HG03095 (cell line): ENCODE measurements at regions not wholly inside any gene's neighbourhood (a gene's known extent, or its start where the extent isn't known, plus 50 kb on each side); places are given as distances from the start of the nearest gene placed in this dataset.

ENCODE experiments used
- ATAC-seq: cut with Tn5 transposase; IDR thresholded peaks from one replicate; pipeline ENCODE4 v1.9.1; 2021; ENCODE audit warnings: moderate library complexity; ENCODE audit not compliant: unreplicated experiment

DNA sequence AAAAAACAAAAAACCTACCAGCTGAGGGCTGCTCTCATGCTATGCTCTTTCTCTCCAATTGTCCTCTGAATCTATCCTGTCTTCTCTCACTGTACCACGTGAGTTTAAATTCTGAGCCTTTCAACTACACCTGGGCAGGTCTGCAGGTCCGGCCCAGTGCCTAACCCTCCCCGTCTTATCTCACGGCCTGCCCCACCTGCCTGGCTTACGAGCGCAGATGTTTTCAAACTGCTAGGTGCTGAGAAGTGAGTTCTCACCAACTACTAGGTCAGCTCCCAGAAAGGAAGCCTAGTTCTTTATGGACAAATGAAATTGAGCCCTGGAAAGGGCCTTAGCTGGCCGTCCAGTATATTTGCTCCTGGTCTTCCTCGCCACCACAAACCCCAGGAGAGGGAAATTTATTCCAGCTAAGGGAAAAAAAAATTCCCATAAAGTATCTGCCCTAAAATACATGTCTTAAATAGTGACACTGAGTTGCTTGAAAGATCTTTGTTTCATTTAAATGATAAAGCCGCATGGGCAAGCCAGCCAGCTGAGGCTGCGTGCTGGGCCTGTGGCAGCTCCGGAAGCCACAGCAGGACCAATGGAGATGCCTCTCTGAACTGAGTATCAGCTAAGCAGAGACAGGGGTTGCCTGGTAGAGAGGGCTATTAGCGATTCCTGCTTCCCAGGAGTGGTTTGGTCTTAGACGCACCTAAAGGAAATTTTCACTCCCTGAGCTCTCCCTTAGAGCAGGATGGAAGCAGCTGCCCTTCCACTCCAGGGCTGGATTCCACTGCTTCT, 92.5 kb upstream of the NCK2 start:
- no peak for ATAC-seq

DNA sequence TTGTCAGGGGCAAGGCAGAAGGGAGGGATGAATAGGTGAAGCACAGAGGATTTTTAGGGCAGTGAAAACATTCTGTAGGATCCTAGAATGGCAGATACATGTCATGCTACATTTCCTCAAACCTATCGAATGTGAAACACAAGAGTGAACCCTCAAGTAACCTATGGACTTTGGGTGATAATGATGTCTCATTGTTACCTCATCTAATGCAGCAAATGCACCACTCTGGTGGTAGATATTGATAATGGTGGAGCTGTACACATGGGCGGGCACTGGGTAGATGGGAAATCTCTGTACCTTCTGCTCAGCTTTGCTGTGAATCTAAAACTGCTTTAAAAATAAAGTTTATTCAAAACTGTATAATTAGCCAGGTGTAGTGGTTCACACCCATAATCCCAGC, 95.2 kb upstream of the NCK2 start:
- no peak for ATAC-seq

DNA sequence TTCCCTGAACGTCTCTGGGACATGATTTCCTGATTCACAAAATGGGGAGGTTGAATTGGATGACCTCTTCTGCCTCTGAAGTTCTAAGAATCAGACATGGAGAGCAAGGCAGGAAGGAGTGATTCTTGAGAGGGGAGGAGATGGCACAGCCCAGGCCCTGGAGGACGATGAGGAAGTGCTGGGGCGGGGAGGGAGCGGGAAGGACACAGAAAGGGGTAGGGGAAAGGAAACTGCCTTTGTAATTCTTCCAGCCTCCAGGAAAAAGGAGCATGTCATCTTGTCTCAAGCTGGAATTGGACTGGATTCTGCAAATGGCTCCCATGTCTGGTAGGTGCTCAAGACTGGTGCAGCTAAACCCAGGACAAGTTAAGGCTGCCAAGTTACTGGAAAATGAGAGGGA, 97.0 kb upstream of the NCK2 start:
- no peak for ATAC-seq

DNA sequence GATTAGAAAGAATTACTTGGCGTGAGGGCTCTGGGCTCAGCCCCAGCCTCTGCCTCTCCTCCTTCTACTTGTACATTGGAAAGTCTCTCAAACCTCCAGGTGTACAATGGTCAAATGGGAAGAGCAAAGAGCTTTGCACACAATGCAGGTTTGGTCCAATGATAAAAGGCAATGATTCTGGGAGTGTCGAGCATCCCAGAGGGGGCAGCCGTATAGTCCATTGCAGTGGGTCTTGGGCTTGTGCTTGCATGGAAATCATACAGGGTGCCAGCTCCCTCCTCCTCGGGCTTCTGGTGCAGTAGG, 98.0 kb upstream of the NCK2 start:
- no peak for ATAC-seq

DNA sequence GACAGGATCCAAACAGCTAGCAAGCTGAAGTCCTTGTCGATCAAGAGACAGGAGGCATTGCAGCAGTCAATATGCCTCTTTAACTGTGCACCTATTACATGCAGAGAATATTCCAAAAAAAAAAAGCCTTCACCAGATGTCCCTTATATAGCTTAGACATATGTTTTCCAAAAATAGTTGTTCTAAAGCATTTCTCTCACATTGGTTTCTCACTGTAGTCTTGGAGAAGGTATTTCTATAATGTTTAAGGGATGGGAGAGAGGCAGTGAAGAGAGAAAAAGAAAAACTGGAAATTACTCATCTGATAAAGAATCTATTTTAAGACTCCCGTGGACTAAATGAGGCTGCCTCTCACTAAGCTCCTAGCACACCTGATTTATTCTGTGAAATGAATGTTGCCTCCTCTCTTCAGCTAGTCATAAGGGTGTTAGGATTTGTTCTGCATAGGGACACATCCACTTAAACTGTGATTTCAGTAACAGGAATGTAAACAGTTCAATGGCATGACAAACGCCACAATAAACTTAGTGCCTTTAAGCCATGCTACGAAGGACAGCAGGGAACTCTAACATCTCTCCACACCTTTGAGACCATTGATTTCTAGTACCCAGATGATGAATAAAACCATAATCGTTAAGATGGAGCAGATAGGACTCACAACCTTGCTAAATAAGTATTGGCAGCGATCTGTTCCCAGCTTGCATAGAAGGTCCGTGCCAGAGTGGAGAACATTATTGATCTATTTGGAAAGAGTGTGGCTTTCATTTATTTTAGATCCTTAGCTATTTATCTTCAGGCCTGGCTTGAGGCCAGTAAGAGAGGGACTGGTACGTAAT, 98.6 kb upstream of the NCK2 start:
- no peak for ATAC-seq

DNA sequence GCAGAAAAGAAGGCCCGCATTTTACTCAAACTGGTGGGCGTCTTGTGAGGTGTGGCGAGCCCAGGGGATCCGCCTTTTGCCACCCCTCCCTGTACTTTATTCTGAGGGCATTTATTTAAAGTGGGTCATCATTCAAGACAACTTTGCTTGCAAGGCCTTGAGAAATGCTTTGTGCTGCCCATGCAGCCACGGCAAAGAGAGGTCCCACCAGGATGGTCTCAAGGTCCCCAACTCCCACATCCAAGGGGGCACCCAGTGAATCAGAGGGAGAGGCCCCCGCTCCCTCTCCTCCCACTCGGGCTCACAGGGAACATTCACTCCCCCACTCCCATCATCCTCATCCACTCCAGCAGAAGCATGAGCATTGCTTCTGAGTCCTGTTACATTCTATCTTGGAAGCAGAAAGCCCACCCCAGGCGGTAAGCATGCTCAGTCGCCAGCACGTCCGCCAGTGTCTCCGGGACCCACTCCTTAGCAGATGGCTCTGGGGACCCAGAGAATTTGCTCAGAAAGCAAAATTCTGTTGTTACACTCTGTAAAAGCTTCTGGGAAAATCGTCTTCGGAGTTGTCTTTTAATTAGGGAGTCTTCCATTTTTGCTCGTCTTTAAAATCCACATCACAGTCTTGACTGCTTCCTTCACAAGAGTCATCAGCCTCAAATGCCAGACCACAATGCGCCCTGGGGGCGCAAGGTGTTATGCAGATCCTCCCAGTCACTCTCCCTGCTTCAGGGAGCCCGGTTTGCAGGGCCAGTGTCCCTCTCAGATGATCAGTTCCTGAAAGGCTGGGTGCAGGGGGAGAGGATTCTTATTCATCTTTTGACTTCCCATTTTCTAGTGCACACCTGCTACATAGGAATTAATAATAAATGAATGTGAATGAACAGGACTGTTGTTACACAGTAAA, 99.4 kb upstream of the NCK2 start:
- no peak for ATAC-seq

DNA sequence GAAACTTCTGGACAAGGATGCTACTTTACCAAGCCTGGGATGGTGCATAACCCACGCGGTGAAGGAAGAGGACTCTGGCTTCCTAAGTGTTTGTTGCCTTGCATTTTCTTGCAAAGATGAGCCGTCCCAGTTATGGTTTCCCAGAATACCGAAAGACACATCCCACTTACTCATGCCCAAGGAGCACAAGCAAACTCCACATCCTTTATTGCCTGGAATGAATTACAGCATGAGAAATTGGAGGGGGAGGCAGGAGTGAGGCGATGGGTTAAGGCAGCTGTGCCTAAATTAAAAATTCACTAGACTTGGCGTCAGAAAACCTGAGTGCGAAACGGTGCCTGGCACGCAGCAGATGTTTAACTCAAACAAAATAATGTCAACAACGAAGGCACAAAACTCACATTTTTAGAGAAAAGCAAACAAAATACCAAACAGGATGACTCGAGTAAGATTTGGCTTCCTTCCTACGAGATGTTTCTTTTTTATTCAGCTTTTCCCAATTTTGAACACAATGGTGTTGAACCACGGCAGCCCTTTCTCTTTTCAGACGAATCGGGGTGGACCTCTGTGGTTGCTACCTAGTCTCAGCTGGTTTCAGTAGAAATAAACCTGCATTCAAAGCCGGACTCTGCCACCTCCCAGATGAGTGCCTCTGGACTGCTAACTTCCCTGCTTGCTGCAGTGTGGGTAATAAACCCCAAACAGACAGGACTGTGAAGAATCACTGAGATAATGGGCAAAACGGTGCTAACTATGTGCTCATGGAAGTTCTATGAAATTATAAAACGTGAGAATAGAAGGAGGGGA, 100.3 kb upstream of the NCK2 start:
- no peak for ATAC-seq

DNA sequence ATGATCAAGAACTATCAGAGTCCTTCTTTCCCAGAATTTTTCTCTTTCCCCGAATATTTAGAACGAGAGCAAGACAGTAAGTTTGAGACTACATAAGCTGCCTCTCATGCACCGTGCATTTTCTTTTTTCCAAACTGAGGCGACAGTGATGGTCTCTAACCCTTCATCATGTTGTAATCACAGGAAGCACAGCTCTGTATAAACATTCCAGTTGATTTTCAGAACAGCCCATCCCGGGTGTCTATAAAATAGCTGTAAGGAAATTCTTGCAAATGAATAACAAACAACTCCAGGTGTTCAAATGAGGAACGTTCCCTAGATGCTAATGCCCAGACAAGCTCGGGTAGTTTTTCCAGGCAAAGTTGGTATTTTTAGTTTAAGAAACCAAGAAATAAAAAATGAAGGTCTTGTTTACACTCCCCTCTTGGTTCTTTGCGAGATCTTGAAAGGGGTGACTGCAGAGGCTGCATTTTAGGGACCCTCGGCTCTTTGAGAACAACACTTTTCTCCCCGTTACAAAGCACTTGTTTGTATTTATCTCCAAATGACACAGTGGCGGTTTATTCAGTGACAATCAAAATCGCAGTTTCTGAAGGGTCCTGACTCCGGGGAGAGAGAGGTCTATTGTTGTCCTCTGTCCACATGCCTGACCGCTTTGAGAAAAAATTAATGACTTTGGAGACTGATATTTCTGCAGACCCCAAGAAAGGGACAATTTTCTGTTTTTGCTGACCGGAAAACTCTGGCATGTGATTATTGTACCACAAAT, 101.1 kb upstream of the NCK2 start:
- ATAC-seq = no peak

DNA sequence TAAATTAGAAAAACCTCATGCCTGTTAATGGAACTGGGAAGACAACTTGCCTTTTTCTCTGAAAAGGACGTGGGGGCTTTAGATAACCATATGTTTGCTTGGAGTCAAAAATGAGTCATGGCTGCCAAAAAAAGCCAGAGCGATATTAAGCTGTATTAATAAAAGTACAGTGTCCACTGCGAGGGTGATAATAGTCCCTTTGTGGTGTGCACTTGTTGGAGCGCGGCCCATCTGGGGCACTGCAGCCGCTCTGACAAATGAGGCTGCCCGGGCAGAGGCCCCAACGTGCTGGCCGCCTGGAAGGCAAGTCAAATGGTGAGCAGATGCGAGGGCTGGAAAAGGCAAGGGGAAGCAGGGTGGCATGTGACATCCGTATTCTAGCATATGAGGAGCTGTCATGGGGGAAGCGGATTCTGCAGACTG, 103.3 kb upstream of the NCK2 start:
- ATAC-seq = no peak

DNA sequence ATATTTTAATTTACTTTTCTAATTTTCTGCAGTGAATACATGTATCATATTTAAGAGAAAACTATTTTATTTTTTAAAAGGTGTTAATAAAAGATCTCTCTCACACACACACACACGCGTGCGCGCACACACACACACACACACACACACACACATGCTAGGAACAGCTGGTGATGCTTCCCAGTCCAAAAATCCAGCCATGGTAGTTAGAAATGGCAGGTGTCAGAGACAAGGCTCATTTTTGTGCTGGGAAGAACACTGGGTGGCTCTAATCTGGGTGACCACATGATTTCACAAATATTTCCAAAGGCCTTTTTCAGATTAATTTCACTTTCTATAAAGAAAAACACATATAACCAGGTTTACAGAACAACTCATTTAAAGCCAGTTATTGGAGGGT, 104.5 kb upstream of the NCK2 start:
- ATAC-seq = no peak

DNA sequence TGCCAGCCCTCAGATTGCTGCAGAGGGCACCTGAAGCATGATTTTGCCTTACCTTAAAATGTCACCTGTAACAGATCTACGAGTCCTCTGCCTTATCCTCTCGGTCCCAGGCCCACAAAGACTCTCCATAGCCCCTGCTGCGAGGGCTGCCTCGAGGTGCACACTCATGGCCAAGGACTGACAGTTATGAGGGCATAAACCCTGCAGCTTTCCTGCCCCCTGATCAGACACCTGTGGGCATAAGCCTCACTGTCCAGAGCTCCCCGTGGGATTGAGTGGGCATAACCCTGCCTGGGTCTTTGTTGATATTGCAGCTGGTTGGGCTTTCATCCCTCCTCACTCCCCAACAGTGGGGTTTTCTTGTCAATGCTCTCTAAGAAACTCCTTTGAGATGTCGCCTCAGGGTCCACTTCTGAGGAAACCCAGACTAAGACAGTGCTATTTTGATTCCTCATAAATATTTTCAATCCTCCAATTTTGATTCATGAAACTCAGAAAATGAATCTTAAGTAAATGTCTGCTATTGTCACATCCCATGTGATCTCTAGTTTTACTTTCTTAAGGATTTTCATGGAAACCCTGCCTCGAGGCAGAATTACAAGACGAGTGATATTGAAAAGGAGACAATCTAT, 108.5 kb upstream of the NCK2 start:
- ATAC-seq = no peak

DNA sequence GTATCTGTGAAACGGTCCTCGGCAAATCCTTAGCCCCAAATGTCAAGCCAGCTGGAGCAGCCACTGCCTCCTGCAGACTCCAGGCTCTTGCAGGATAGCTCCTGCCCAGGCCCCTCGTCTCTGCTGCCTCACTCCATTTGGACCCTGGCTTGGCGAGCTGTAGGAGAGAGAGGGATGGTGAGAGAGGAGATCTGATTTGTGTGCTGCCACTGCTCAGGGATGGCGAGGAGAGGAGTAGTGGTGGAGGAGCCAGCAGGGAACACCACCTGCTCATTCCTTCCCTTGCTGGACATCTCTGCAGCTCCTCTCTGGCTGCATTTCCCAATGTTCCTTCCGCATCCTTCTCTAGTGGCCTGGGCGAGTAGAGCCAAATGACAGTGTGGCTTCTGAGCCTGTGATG, 109.1 kb upstream of the NCK2 start:
- ATAC-seq = no peak

DNA sequence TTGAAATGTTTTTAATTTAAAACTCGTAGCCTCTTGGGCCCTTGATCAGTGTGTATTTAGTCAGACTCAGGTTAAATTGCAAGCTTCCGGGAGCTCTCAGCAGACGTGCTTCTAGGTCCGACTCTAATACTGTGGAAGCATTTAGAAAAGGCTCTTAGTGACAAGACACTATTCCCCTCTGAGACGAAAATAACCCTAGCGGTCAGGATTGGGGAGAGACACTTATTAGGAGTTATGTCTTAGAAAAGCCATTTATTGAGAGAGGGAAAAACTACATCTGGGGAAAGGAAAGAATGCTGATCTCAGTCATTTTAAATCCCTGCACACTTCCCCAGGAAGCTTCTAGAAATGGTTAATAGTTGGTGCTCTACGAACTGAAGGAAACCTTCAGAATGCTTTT, 110.5 kb upstream of the NCK2 start:
- no peak for ATAC-seq

DNA sequence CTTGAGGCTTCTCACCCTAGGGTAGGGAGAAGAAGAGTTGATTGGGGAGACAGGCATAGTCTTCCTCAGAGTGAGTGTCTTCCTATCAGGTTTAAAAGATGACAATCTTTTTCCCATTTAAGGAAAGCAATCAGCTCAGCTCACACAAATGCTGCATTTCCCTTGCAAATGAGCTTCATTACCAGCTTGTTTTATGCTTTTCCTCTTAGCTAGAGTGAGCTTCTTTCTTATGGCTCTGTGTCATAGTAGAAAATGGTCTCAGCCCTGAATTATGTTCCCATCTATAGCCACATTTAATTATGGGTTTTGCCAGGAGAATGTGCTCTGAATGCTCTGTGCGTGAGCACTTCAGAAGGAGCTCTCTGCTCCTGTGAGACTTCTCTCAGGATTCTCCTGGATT, 112.8 kb upstream of the NCK2 start:
- ATAC-seq = no peak

DNA sequence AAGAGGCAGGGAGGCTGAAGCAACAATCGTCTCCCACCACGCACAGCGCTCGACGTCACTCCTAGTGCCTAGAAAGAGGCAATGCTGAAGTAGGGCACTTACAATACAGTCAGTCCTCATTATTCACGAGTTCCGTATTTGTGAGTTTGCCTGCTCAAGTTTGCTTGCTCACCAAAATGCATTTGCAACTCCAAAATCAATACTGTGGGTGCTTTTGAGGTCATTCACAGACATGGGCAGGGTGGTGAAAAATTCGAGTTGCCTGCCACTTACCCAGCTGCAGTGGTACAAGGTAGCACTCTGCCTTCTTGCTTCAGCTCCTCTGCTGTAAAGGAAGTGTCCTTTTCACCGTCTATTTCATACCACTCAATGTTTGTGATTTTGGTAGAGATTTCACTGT, 113.7 kb upstream of the NCK2 start:
- no peak for ATAC-seq

DNA sequence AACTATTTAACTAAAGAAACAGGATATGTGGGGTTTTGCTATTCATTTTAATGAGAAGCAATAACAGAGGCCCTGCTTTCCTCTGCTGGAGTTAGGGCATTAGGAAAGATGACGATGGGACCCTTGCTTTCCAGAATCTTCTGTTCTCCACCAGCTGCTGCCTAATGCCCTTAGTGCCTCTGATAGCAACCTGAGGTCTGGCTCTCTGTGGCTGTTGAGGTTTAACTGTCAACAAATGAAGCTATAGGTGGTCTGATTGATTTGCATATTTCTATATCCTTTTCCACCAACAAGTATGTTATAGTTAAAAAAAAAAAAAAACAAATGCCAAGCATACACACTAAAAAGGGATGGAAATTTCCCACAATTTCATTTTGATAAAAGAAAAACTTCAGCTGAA, 115.1 kb upstream of the NCK2 start:
- no peak for ATAC-seq

DNA sequence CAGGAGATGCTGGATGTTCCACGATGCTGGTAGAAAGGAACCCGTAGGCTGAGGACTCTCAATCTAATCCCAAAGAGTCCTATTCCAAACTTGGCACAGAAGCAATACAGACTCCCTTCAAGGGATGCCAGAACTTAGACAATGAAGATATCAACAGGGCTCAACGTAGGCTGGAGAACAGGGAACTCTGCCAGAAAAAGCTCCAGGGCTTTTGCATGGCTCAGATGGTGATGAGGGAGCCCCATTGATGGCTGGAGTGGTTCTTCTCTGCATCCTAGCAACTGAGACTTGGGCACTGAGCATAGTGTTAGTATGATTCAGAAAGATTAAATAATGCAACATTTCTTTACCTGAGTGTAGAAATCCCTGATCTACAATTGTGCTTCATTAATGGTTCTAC, 117.2 kb upstream of the NCK2 start:
- ATAC-seq = no peak

DNA sequence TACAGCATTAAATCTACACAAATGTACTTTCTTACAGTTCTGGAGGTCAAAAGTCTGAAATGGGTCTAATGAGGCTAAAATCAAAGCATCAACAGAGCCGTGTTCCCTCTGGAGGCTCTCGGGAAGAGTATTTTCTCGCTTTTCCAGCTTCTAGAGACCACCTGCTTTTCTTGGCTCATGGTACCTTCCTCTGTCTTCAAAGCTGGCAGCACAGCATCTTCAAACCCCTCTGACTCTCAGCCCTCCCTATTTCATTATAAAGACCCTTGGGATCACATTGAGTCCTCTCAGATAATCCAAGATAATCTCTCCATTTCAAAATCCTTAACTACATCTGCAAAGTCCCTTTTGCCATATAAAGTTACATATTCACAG, 117.8 kb upstream of the NCK2 start:
- no peak for ATAC-seq

DNA sequence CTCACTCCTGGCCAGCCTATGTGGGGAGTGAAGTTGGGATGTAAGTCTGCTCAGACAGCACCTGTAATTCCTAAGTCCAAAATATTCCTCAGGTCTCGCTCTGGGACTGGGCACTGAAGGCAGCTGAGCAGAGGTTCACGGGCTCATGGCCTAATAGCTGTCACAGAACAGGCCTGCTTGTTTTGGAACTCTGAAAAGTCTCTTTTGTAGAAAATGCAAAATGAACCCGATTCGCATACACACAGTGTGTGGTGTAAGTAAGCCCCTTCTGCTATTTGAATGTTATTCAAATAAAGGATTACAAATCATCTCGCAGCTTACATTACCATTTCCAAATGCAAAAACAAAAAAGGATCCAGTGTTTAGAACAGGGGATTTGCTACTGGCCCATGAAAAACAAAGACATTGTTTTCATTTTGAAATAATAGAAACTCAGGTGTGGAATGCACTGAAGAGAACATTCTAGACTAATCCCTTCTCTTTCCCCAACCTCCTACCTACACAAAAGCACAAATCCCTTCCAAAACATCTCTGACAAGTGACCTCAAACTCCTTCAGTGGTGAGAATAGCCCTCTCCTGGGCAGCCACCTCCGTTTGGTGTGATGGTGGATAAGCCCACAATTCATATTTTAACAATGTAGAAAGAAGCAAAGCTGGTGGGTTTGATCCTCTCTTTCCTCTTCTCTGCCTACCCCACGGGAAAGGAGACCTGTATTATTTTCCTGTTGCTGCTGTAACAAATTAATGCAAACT, 118.3 kb upstream of the NCK2 start:
- no peak for ATAC-seq
